Stimulated activated naive CD4-positive, alpha-beta T cell treated with Interleukin-2 at 50 U/mL for 16 hours (primary cell): ENCODE measurements at regions not wholly inside any gene's neighbourhood (a gene's known extent, or its start where the extent isn't known, plus 50 kb on each side); places are given as distances from the start of the nearest gene placed in this dataset.
"Not testable (repeated sequence)": the region's sequence is repeated elsewhere in the genome, so short reads cannot be mapped to it uniquely, and the experiment has no call there.

Source experiments
- DNase-seq: peaks from one replicate; lab custom pipeline; 2025; lab: John Stamatoyannopoulos, UW

DNA sequence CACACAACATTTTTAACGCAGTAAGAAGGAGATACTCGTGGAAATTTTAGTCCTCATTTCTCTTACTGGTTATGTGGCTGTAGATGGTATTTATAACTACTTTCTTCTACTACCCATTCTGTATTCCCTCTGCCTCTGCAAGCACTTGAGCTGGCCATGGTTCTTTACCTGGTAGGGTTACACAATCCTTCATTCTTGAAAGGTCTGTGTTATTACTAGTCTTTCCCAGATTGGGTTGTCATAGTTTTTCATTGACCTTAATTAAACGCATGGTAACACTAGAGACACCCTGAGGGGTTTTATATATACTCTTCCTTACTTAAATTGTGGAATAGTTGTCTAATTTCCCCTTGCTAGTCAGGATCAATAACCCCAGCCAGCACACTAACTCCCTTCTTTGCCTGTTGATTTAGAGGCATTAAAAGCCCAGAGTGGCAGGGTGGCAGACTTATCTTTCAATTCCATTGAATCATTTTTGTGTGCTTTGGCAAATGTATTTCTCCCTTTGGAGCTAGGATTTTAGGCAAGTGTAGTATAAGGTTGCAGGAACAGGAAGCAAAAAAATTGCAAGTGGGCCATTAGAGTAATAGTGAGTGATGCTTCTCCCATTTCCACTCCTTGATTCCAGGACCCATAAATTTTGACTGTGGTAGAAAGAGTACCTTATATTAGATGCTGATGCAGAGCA lies 113.6 kb upstream of the EMCN start:
- no peak for DNase-seq

DNA sequence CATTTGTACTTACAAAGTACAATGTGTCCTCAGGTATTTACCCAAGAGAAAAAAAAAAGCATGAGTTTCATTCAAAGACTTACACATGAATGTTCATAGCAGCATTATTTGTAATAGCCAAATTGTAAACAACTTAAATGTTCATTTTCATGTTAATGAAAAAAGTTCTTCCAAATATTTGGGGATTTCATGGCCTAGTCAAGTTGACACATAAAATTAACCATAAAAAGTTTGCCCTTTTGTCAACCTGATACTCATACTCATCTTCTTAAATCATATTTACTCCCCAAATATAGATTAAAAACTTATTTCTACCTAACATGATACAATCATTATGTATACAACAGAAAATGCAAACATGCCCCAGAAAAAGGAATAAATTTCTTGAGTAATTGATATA lies 112.5 kb upstream of the EMCN start:
- no peak for DNase-seq

DNA sequence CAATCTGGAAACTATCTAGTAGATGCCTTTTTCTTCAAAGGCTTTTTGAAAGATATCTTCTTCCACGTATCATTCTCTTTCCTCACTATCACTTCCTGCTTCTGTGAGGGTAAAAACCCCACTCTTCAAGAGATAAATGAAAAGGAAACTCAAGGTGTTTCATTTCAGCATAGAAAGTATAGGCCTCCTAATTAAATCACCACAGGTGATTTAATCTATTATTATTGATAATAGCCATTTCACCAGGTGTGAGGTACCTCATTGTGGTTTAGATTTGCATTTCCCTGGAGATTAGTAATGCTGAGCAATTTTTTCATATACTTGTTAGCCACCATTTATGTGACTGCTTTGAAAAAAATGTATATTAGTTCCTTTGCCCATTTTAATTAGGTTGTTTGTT lies 92.0 kb upstream of the EMCN start:
- no peak for DNase-seq

DNA sequence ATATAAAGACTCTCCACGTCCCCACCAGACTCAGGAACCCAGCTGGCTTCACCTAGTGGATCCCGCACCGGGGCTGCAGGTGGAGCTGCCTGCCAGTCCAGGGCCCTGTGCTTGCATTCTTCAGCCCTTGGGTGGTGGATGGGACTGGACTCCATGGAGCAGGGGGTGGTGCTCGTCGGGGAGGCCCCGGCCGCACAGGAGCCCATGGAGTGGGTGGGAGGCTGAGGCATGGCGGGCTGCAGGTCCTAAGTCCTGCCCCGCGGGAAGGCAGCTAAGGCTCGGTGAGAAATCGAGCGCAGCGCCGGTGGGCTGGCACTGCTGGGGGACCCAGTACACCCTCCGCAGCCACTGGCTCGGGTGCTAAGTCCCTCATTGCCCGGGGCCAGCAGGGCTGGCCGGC lies 90.8 kb upstream of the EMCN start:
- not testable (repeated sequence) for DNase-seq

DNA sequence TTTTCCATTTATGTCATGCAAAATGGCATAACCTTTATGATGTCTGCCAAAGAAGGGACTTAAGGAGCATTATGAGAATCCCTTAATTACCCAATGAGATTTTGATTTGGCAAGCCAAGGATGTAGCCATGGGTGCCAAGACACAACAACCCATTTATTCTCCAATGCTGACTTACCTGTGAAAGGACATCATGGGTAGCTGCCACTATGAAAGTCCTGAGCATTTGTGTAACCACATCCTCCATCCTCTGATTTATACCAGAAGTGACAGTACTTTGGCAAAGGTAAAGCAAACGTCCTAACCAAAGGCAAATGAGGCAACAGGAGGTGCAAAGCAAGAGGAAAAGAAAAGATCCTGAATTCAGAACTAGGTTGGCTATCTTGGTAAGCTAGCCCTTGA lies 87.3 kb upstream of the EMCN start:
- no peak for DNase-seq

DNA sequence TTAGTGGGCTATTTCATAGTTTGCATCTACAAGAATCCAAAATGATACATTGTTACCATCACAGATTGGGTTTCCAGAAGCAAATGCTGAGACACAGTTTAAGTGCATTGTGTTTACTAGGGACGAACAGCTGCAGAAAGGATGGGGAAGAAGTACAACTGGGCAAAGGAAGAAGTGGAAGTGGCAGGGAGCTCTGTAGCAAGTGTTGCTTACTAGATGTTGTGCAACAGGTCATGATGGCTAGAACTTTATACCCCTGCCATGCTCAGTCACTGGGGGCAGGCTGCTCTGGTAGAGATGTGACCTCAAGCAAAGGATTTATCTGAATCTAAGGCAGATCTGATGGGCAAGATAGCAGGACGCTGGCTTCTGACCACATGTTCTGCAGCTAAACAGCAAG lies 76.1 kb upstream of the EMCN start:
- no peak for DNase-seq

DNA sequence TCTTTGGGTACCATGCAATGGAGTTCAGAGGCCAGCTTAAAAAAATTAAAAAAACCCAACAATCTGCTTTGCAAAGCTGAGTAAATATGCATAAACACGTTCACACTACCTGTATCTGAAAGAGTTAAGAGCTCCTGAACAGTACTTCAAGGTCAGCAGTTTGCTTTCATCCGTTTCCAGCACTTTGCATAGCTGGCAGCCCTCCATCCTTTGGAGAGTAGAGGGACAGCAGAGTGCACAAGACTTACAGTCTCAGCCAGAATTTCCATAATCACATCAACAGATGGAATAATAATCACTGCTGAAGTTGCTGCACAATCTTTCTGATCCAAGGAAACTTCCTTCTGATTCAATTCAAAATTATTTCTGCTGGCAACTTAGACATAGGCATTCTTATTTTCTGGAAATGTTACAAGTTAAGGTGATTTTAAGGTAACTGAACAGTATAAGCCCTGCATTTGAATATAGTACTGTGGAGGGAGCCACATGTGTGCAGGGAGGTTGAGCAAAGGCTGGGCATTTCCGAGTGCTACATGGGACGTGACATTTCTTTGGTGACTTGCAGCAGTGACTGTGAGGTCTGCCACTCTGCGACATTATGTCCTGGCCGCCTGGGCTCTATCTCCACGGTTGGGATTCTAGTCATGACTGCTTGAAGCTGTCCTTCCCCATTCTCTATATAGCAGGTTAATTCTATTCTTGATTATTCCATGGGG lies 73.5 kb upstream of the EMCN start:
- no peak for DNase-seq

DNA sequence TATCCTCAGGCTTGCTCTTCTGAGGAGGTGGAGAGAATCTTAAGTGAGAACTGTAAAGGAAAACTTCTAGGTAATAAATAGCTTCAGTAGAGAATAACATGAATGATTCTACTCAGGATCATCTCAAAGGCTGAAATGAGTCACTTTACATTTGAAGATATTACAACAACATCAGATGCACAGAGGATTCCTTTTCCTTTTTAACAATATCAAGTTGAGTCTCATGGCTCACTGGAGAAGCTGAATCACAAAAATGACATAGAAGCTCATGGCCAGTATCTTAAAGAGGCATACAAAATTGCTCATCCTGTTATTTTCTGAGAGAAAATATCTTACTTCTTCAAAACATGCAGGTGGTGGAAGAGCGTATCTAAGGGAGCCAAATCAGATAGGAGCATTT lies 72.5 kb upstream of the EMCN start:
- DNase-seq, result no peak

DNA sequence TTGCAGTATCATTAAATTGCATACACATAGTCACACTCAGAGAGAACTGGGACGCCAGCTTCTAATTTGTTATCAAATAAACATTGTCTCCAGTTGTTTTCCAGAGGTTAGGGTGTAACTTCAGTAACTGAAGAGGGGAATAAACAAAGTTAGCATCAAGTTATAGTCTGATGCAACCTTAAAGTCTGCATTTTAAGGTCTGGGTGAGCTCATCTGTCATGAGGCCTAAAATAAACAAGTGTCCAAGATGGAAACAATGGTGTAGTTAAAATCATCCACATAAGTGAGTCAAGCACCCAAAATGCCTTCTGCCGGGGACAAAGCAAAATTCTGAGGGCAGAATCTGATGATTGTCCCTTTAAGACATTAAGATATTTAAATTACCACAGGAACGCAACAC lies 70.3 kb upstream of the EMCN start:
- DNase-seq, result no peak

DNA sequence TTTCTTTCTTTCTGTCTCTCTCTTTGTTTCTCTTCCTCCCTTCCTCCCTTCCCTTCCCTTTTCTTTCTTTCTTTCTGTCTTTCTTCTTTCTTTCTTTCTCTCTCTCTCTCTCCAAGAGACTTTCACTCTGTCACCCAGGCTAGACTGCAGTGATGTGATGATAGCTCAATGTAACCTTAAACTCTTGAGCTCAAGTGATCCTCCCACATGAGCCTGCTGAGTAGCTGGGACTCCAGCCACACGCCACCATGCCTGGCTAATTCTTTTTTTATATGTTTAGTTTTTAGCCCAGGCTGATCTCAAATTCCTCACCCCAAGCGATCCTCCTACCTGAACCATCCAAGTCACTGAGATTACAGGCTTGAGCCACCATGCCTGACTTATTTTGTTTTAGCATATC lies 64.3 kb upstream of the EMCN start:
- no peak for DNase-seq

DNA sequence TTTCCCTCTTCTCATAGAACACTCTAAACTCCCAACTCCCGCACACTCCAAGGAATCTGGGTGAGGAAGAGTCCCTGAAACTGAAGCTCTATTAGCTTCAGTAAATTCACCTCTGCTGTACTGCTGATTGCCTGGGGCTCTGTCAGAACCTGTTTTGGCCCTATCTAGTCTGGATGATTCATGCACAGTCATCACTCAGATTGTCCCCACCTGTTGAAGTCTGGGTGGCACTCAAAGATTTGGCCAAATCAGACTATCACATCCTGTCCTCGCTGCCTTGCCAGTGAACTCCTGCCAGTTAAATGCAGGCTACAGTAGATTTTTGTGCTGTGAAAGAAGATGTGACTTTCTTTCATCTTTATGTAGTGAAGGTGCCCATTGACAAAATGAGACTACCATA lies 63.5 kb upstream of the EMCN start:
- no peak for DNase-seq

DNA sequence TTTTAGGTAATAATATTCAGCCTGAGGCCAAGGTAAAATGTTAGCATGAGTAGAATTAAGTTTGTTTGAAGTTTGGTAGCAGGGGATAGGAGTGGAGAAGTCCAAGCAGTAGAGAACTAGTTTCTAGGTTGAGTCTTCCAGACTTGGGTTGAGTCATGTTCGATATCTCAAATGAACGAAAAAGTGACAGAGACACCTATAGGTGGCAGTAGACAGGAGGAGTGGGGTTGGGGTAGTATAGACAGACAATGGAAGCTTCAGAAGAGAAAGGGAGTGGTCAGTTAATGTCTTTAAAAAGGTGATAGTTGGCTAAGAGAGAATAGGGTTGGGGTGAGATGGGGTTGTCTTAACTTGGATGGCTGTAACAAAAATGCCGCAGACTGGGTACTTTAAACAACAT lies 58.7 kb upstream of the EMCN start:
- no peak for DNase-seq

DNA sequence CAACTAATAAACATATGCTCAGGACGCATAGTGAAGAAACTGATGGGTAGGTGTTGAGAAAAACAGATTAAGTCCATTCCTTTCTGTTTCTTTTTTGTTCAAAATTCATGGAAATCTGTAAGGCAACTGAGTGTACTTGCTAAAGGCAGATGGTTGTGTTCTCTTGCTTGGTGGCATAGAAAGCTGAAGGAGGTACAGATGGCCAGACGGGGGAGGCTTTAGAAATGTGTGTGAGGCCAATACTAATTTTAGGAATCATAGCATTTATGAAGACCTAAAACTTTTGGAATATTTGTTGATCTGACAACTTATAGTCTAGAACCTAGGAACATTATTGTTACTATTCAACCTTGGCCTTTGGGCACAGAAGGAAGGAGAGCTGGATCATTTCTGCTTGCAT lies 56.8 kb upstream of the EMCN start:
- DNase-seq, result no peak

DNA sequence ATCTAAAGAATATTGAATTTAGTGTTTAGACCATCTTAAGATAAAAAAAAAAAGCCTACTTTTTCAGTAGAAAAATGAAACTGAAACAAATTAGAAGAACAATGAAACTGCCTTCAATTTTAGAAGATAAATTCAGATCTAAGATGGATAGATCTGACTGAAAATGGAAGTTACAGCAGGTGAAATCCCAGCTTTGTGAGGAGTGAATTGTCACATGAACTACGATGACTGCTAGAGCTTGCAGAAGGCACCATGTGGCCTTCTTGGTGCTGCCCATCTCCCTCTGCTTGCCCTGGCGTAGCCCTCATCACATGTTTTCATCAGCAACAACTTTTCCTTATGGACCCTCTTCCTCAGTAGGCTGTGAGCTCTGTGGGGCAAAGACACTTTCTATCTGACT lies 51.4 kb upstream of the EMCN start:
- no peak for DNase-seq
